Skeletal muscle cell (primary cell): ENCODE measurements at regions not wholly inside any gene's neighbourhood (a gene's known extent, or its start where the extent isn't known, plus 50 kb on each side); places are given as distances from the start of the nearest gene placed in this dataset.
"Not testable (repeated sequence)": the region's sequence is repeated elsewhere in the genome, so short reads cannot be mapped to it uniquely, and the experiment has no call there.

Source experiments
- DNase-seq: peaks from one replicate; pipeline ENCODE4 v3.0.0-alpha.2; 2010; ENCODE audit warnings: low read depth
- H3K4me3 ChIP-seq: 2 replicates; pipeline ENCODE4 v1.5.1; 2011; ENCODE audit warnings: low read depth, mild to moderate bottlenecking, control low read depth, low read length, moderate library complexity

- no peak for DNase-seq
- no peak overlapping the region for H3K4me3 ChIP-seq
Observed at GRCh38 chr10:80921032-80921431, 383.3 kb downstream of the SH2D4B start.

GRCh38 chr10:80924063-80924952 is 386.6 kb downstream of the SH2D4B start:
- DNase-seq = no peak

GRCh38 chr10:80927419-80928078 is 389.8 kb downstream of the SH2D4B start:
- no peak for DNase-seq
- no peak overlapping the region for H3K4me3 ChIP-seq

More at GRCh38 chr10:80924063-80924952, 386.6 kb downstream of the SH2D4B start:
- no peak overlapping the region for H3K4me3 ChIP-seq

GRCh38 chr10:80938903-80939302 is 401.2 kb downstream of the SH2D4B start:
- no peak overlapping the region for H3K4me3 ChIP-seq
- DNase-seq = no peak

- no peak overlapping the region for H3K4me3 ChIP-seq
- DNase-seq = no peak
Observed at GRCh38 chr10:80945264-80945880, 407.7 kb downstream of the SH2D4B start.

GRCh38 chr10:80946073-80946472 is 408.4 kb downstream of the SH2D4B start:
- no peak overlapping the region for H3K4me3 ChIP-seq
- DNase-seq = no peak

- no peak overlapping the region for H3K4me3 ChIP-seq
- no peak for DNase-seq
Observed at GRCh38 chr10:80946957-80947726, 409.4 kb downstream of the SH2D4B start.

GRCh38 chr10:80949785-80950184 is 412.1 kb downstream of the SH2D4B start:
- no peak for DNase-seq
- H3K4me3 ChIP-seq = no peak overlapping the region

GRCh38 chr10:80952436-80952835 is 414.7 kb downstream of the SH2D4B start:
- no peak overlapping the region for H3K4me3 ChIP-seq
- no peak for DNase-seq

- H3K4me3 ChIP-seq = no peak overlapping the region
- DNase-seq = no peak
Observed at GRCh38 chr10:80957161-80957560, 419.5 kb downstream of the SH2D4B start.

- no peak for DNase-seq
- no peak overlapping the region for H3K4me3 ChIP-seq
Observed at GRCh38 chr10:80964179-80964578, 426.5 kb downstream of the SH2D4B start.

GRCh38 chr10:80964955-80965614 is 427.4 kb downstream of the SH2D4B start:
- H3K4me3 ChIP-seq = no peak overlapping the region

GRCh38 chr10:80966326-80966986 is 428.8 kb downstream of the SH2D4B start:
- no peak for DNase-seq
- H3K4me3 ChIP-seq = no peak overlapping the region

More at GRCh38 chr10:80964955-80965614, 427.4 kb downstream of the SH2D4B start:
- no peak for DNase-seq

- not testable (repeated sequence) for H3K4me3 ChIP-seq, DNase-seq
Observed at GRCh38 chr10:80967357-80967756, 429.7 kb downstream of the SH2D4B start.

- H3K4me3 ChIP-seq = no peak overlapping the region
- no peak for DNase-seq
Observed at GRCh38 chr10:80968903-80969302, 431.2 kb downstream of the SH2D4B start.

- H3K4me3 ChIP-seq = no peak overlapping the region
- no peak for DNase-seq
Observed at GRCh38 chr10:80971461-80971860, 433.8 kb downstream of the SH2D4B start.

- DNase-seq = no peak
- no peak overlapping the region for H3K4me3 ChIP-seq
Observed at GRCh38 chr10:80976658-80977057, 439.0 kb downstream of the SH2D4B start.

GRCh38 chr10:80985102-80985501 is 447.4 kb downstream of the SH2D4B start:
- no peak overlapping the region for H3K4me3 ChIP-seq
- no peak for DNase-seq

GRCh38 chr10:80986596-80986995 is 448.9 kb downstream of the SH2D4B start:
- DNase-seq = no peak
- H3K4me3 ChIP-seq = no peak overlapping the region
